Ishikawa (cell line): ENCODE measurements at regions not wholly inside any gene's neighbourhood (a gene's known extent, or its start where the extent isn't known, plus 50 kb on each side); places are given as distances from the start of the nearest gene placed in this dataset.

Source experiments
- CEBPB ChIP-seq: IDR thresholded peaks from 2 replicates; pipeline ENCODE4 v1.6.1; 2012
- CREB1 ChIP-seq: IDR thresholded peaks from 2 replicates; pipeline ENCODE4 v1.6.1; 2012; ENCODE audit warnings: low read depth
- EGR1 ChIP-seq: IDR thresholded peaks from 2 replicates; pipeline ENCODE4 v1.6.1; 2012
- EP300 ChIP-seq: IDR thresholded peaks from 2 replicates; pipeline ENCODE4 v1.6.1; 2012; ENCODE audit warnings: borderline replicate concordance
- FOXM1 ChIP-seq: IDR thresholded peaks from 2 replicates; pipeline ENCODE4 v1.6.1; 2012; ENCODE audit warnings: low read depth, borderline replicate concordance
- NFIC ChIP-seq: IDR thresholded peaks from 2 replicates; pipeline ENCODE4 v1.6.1; 2012
- RAD21 ChIP-seq: IDR thresholded peaks from 2 replicates; pipeline ENCODE4 v1.6.1; 2012; ENCODE audit warnings: low read depth
- TAF1 ChIP-seq: IDR thresholded peaks from 2 replicates; pipeline ENCODE4 v1.6.1; 2012; ENCODE audit warnings: low read depth, mild to moderate bottlenecking
- TCF12 ChIP-seq: IDR thresholded peaks from 2 replicates; pipeline ENCODE4 v1.6.1; 2012; ENCODE audit warnings: low read depth
- TEAD4 ChIP-seq: IDR thresholded peaks from 2 replicates; pipeline ENCODE4 v1.6.1; 2012
- YY1 ChIP-seq: IDR thresholded peaks from 2 replicates; pipeline ENCODE4 v1.6.1; 2012; ENCODE audit warnings: low read depth
- ZBTB7A ChIP-seq: IDR thresholded peaks from 2 replicates; pipeline ENCODE4 v1.6.1; 2012; ENCODE audit warnings: low read depth
- TF ChIP-seq, protein P1 (sequence below): IDR thresholded peaks from 2 replicates; pipeline ENCODE4 v1.6.1; 2012
- TF ChIP-seq, protein P2 (sequence below): IDR thresholded peaks from 2 replicates; pipeline ENCODE4 v1.6.1; 2012; ENCODE audit warnings: low read depth, mild to moderate bottlenecking
- TF ChIP-seq, protein P3 (sequence below): IDR thresholded peaks from 2 replicates; pipeline ENCODE4 v1.6.1; 2012

DNA sequence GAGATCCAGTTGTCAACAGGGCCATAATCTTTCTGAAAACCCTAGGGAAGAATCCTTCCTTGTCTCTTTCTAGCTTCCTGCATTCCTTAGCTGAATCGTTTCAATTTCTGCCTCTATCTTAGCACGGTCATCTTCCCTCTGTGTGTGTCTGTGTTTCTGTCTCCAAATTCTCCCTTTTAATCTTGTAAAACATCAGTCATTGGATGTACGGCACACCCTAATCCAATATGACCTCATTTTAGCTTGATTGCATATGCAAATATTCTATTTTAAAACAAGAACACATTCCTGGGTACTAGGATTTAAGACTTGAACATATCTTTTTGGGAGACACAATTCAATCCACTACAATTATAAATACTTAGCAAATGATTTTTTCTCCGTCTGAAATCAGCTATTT is 600.3 kb downstream of the GBE1 start:
- TF ChIP-seq, protein P1, sequence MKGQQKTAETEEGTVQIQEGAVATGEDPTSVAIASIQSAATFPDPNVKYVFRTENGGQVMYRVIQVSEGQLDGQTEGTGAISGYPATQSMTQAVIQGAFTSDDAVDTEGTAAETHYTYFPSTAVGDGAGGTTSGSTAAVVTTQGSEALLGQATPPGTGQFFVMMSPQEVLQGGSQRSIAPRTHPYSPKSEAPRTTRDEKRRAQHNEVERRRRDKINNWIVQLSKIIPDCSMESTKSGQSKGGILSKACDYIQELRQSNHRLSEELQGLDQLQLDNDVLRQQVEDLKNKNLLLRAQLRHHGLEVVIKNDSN: no peak
- TF ChIP-seq CEBPB (no peak), CREB1 (no peak), YY1 (no peak), RAD21 (no peak), ZBTB7A (no peak), EGR1 (no peak), FOXM1 (no peak), TCF12 (no peak), NFIC (no peak), TEAD4 (no peak), TAF1 (no peak), EP300 (no peak)
- TF ChIP-seq, protein P2, sequence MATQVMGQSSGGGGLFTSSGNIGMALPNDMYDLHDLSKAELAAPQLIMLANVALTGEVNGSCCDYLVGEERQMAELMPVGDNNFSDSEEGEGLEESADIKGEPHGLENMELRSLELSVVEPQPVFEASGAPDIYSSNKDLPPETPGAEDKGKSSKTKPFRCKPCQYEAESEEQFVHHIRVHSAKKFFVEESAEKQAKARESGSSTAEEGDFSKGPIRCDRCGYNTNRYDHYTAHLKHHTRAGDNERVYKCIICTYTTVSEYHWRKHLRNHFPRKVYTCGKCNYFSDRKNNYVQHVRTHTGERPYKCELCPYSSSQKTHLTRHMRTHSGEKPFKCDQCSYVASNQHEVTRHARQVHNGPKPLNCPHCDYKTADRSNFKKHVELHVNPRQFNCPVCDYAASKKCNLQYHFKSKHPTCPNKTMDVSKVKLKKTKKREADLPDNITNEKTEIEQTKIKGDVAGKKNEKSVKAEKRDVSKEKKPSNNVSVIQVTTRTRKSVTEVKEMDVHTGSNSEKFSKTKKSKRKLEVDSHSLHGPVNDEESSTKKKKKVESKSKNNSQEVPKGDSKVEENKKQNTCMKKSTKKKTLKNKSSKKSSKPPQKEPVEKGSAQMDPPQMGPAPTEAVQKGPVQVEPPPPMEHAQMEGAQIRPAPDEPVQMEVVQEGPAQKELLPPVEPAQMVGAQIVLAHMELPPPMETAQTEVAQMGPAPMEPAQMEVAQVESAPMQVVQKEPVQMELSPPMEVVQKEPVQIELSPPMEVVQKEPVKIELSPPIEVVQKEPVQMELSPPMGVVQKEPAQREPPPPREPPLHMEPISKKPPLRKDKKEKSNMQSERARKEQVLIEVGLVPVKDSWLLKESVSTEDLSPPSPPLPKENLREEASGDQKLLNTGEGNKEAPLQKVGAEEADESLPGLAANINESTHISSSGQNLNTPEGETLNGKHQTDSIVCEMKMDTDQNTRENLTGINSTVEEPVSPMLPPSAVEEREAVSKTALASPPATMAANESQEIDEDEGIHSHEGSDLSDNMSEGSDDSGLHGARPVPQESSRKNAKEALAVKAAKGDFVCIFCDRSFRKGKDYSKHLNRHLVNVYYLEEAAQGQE: no peak
- TF ChIP-seq, protein P3, sequence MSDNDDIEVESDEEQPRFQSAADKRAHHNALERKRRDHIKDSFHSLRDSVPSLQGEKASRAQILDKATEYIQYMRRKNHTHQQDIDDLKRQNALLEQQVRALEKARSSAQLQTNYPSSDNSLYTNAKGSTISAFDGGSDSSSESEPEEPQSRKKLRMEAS: no peak

DNA sequence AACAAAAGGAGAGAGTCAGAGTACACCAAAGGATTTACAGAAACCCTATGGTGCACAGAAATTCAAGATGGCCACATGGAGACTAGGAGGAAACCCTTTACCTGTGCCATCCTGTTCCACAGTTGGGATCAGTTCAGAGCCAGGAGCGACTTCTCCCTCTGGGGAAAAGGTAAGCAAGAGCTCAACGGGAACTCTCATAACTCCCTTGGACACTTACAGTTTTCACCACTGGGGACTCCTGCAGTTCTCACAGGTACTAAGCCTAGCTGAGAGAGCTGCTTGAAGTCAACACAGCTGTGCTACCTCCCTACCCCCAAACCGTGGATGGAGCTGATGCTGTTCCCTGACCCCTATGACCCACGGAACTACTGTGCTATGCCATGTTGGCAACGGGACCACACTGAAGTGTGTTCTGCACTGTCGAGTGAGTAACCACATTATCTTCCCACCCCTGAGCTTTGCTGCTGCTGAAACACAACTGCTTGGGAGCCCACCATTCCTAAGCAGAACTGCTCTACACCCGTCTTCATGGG is 606.8 kb downstream of the GBE1 start:
- TF ChIP-seq TCF12 (no peak), TEAD4 (no peak), CEBPB (no peak), TAF1 (no peak), NFIC (no peak), RAD21 (no peak)
- TF ChIP-seq, protein P2: no peak

DNA sequence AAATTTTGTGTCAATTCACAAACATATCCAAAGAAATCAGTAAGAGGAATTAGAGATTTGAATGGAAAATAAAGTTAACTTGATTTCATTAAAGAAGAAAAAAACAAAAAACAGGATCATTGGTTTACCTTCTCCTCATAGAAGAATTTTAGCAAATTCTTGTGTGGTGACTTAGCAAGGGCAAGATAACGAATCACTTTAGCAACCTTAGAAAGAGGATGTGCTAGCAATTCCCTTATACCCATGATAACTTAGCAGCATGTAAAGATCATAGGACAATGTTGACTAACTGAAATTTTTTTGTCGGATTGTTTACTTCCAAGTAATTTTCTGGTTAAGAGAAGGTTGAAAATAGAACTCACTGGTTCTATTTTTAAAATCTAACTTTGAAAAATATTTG is 609.3 kb downstream of the GBE1 start:
- TF ChIP-seq CREB1 (no peak), ZBTB7A (no peak), TCF12 (no peak), EGR1 (no peak), NFIC (no peak), FOXM1 (no peak), CEBPB (no peak), RAD21 (no peak), YY1 (no peak), EP300 (no peak), TAF1 (no peak)
- TF ChIP-seq, protein P1: no peak
- TF ChIP-seq, protein P3: no peak
- TF ChIP-seq, protein P2: no peak

DNA sequence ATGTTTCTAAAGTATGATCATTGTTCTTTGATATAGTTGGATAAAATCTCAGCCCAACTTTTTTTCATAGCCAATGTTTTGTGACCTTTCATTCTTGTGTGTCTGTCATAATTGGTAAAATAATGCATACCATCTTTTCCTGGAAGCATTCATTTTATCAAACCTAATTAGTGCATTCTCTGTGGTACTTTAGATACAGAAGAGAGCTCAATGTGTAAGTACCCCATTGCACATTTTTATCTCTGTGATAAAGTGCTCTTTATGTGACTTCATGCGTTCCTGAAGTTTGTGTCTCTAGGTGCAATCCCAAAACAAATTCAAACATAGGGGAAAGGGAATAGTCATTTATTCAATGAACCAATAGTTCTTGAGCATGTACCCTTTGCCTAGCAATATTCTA is 628.5 kb downstream of the GBE1 start:
- TF ChIP-seq TEAD4 (no peak), EGR1 (no peak), TCF12 (no peak), TAF1 (no peak), FOXM1 (no peak), RAD21 (no peak)
- TF ChIP-seq, protein P3: no peak
- TF ChIP-seq, protein P2: no peak
